ENCODE measurements at regions not wholly inside any gene's neighbourhood (a gene's known extent, or its start where the extent isn't known, plus 50 kb on each side); places are given as distances from the start of the nearest gene placed in this dataset.

- TF ChIP-seq POLR2AphosphoS5 (IDR thresholded peaks at IDR 0.05; ENCODE audit: low read depth, low read length) (no peak), TAF1 (IDR thresholded peaks at IDR 0.05; ENCODE audit: borderline replicate concordance, low read depth, low read length) (no peak), POLR2A (IDR thresholded peaks at IDR 0.05; ENCODE audit: low read depth, low read length) (no peak)
- no peak for FAIRE-seq
- no peak for DNase-seq (ENCODE audit: insufficient read length)
Observed at GRCh38 chr17:37827905-37828650, 83.2 kb upstream of the HNF1B start.

GRCh38 chr17:37826497-37827430 is 81.9 kb upstream of the HNF1B start:
- FAIRE-seq (no peak), DNase-seq (ENCODE audit: insufficient read length) (no peak)
- TF ChIP-seq TAF1 (IDR thresholded peaks at IDR 0.05; ENCODE audit: borderline replicate concordance, low read depth, low read length) (no peak), POLR2AphosphoS5 (IDR thresholded peaks at IDR 0.05; ENCODE audit: low read depth, low read length) (no peak), POLR2A (IDR thresholded peaks at IDR 0.05; ENCODE audit: low read depth, low read length) (no peak)

DNA sequence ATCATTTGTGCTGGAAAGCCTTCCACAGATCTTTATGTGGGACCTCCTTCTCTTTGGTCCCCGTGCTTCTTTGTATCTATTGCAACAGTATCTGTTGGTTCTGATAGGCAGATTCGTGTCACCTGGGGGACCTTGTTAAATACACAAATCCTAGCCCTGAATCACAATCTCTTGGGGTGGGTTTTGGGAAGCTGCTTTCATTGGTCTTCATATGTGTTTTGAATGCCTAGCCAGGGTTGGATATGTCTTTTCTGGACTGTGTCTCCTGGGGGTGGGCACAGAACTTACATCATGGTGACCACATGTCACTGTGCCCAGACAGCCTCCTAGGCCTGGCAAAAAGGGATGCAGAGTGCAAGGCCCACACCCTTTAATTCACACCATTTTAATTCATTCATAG is 81.0 kb upstream of the HNF1B start:
- TF ChIP-seq POLR2A (IDR thresholded peaks at IDR 0.05; ENCODE audit: low read depth, low read length), result no peak
- TF ChIP-seq TAF1 (IDR thresholded peaks at IDR 0.05; ENCODE audit: borderline replicate concordance, low read depth, low read length), result no peak
- TF ChIP-seq POLR2AphosphoS5 (IDR thresholded peaks at IDR 0.05; ENCODE audit: low read depth, low read length), result no peak
- no peak for FAIRE-seq
- no peak for DNase-seq (ENCODE audit: insufficient read length)

DNA sequence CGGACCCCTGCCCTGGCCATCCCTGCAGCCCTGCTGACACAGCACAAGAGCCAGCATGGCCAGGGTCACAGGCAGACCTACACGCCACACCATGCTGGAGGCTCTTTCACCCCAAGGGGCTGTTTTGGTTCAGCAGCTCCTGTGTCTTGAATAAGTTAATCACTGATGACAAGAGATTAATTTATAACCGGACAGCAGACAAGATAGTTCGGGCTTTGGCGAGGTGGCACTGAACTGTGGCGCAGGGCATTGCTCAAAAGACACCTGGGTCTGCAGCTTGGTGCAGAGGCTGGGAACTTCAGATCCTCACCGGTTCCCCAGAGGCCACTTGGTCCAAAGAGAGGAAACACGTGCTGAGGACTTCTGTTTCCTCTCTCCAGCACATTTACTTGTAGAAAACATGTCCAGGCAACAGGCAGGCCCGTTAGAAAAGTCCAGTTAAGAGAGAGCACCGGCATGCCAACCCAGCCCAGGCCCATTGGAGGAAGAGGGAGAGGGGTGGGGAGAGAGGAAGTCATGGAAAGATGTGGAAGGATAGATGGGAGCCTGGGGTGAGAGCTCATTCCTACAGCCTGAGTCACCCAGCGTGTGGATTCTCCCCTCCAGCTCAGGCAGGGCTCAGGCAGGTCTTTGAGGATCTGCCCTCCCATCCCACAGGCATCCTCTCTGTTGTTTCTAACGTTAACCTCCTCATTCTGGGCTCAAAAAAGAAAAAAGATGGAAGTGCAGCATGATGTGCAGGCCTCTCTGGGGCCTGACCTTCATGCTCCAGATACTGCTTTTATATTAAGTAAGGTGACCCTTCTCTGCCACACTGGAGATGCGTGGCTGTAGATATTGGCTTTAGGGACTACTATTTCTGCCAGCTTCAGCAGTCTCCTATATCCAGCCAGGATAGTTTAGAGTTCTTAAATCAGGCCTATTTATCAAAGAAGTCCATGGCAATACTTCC is 80.0 kb upstream of the HNF1B start:
- DNase-seq (ENCODE audit: insufficient read length) (no peak), FAIRE-seq (no peak)
- no peak for TF ChIP-seq TAF1 (IDR thresholded peaks at IDR 0.05; ENCODE audit: borderline replicate concordance, low read depth, low read length)
- TF ChIP-seq POLR2AphosphoS5 (IDR thresholded peaks at IDR 0.05; ENCODE audit: low read depth, low read length), result no peak
- TF ChIP-seq POLR2A (IDR thresholded peaks at IDR 0.05; ENCODE audit: low read depth, low read length), result no peak

- TF ChIP-seq POLR2A (IDR thresholded peaks at IDR 0.05; ENCODE audit: low read depth, low read length) (no peak), POLR2AphosphoS5 (IDR thresholded peaks at IDR 0.05; ENCODE audit: low read depth, low read length) (no peak), TAF1 (IDR thresholded peaks at IDR 0.05; ENCODE audit: borderline replicate concordance, low read depth, low read length) (no peak)
- FAIRE-seq, result no peak
Observed at GRCh38 chr17:37823996-37824395, 79.1 kb upstream of the HNF1B start.

DNA sequence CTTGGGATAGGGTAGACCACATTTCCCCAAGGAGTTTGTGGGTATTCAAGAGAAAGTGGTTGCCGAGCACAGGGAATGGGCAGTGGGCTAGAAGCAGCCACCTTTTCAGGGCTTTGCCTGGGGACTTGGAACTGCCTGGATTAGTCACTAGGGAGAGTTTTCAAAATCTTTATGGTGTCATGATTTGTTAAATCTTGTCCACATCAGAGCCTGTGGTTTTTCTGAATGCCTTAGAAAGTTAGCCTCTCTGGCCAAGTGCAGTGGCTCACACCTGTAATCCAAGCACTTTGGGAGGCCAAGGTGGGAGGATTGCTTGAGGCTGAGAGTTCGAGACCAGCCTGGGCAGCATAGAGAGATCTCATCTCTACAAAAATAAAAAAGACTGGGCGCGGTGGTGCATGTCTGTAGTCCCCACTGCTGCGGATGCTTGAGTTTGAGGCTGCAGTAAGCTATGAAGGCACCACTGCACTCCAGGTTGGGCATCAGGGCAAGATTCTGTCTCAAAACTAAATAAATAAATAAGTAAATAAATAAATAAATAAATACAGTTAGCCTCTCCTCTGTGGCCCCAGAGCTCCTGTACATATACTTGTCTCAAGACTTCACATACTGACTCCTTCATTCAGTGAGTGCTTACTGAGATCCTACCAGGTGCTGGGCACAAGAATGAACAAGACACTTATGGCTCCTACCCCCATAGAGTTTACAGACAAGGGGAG is 76.3 kb upstream of the HNF1B start:
- DNase-seq (ENCODE audit: insufficient read length), result no peak
- TF ChIP-seq POLR2A (IDR thresholded peaks at IDR 0.05; ENCODE audit: low read depth, low read length) (no peak), POLR2AphosphoS5 (IDR thresholded peaks at IDR 0.05; ENCODE audit: low read depth, low read length) (no peak), TAF1 (IDR thresholded peaks at IDR 0.05; ENCODE audit: borderline replicate concordance, low read depth, low read length) (no peak)
- FAIRE-seq, result no peak

More at GRCh38 chr17:37823996-37824395, 79.1 kb upstream of the HNF1B start:
- DNase-seq (ENCODE audit: insufficient read length), result no peak

- no peak for TF ChIP-seq POLR2AphosphoS5 (IDR thresholded peaks at IDR 0.05; ENCODE audit: low read depth, low read length)
- TF ChIP-seq TAF1 (IDR thresholded peaks at IDR 0.05; ENCODE audit: borderline replicate concordance, low read depth, low read length), result no peak
- TF ChIP-seq POLR2A (IDR thresholded peaks at IDR 0.05; ENCODE audit: low read depth, low read length), result peak; percentile 30; the same call in 1 of the 2 replicates
- DNase-seq (ENCODE audit: insufficient read length) (no peak), FAIRE-seq (no peak)
Observed at GRCh38 chr17:37820313-37820994, 75.6 kb upstream of the HNF1B start.

DNA sequence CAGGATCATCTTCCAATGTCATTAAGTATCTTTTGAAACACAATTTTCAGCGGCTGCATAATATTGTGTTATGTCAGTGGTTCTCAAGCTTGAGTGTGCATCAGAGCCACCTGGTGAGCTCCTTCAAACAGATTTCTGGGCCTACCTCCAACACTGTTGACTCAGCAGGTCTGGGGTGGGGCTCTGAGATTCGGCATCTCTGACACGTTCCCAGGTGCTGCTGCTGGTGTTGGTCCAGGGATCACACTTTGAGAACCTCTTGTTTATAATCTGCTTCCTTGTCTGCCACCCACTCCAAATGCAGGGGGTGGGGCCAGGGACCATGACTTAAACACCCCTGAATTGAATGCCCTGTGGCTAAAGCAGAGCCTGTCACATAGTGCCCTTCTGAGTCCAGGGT is 73.8 kb upstream of the HNF1B start:
- no peak for FAIRE-seq

DNA sequence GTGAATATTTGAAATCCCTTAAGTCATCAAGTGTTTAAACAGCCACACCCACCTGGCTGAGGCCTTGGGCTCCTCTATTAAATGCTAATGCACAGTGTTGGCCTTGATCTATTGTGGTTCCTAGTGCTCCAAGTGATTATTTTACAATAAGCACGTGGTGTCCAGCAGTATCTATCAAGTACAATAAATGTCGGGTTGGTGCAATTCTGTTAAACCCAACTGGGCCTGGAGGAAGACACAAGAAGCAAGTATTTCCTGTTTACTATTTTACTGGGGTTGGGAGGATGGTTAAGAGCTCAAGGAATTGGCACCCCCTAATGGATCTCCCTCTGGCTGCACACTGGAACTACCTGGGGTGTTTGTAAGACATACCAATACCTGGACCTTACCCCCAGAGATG is 72.1 kb upstream of the HNF1B start:
- DNase-seq (ENCODE audit: insufficient read length), result no peak
- no peak for FAIRE-seq
- TF ChIP-seq TAF1 (IDR thresholded peaks at IDR 0.05; ENCODE audit: borderline replicate concordance, low read depth, low read length), result no peak
- no peak for TF ChIP-seq POLR2AphosphoS5 (IDR thresholded peaks at IDR 0.05; ENCODE audit: low read depth, low read length)
- no peak for TF ChIP-seq POLR2A (IDR thresholded peaks at IDR 0.05; ENCODE audit: low read depth, low read length)

More for the DNA sequence above, 73.8 kb upstream of the HNF1B start:
- TF ChIP-seq POLR2AphosphoS5 (IDR thresholded peaks at IDR 0.05; ENCODE audit: low read depth, low read length) (no peak), TAF1 (IDR thresholded peaks at IDR 0.05; ENCODE audit: borderline replicate concordance, low read depth, low read length) (no peak), POLR2A (IDR thresholded peaks at IDR 0.05; ENCODE audit: low read depth, low read length) (no peak)
- DNase-seq (ENCODE audit: insufficient read length), result no peak

- TF ChIP-seq TAF1 (IDR thresholded peaks at IDR 0.05; ENCODE audit: borderline replicate concordance, low read depth, low read length), result no peak
- no peak for TF ChIP-seq POLR2A (IDR thresholded peaks at IDR 0.05; ENCODE audit: low read depth, low read length)
- no peak for TF ChIP-seq POLR2AphosphoS5 (IDR thresholded peaks at IDR 0.05; ENCODE audit: low read depth, low read length)
- DNase-seq (ENCODE audit: insufficient read length) (no peak), FAIRE-seq (no peak)
Observed at GRCh38 chr17:37815536-37815935, 70.7 kb upstream of the HNF1B start.

All from GM12892 (cell line).